Mucosa of descending colon (tissue), 3 donors: ENCODE measurements at regions not wholly inside any gene's neighbourhood (a gene's known extent, or its start where the extent isn't known, plus 50 kb on each side); places are given as distances from the start of the nearest gene placed in this dataset.
"Not testable (repeated sequence)": the region's sequence is repeated elsewhere in the genome, so short reads cannot be mapped to it uniquely, and the experiment has no call there.

ENCODE experiments used
- ATAC-seq: fragments of 200-7000 bp; cut with Tn5 transposase; one replicate; pipeline ENCODE4 v1.9.1; 2020; ENCODE audit warnings: mild to moderate bottlenecking, moderate library complexity
- DNase-seq, 3 donors: peaks; one replicate each; pipeline ENCODE4 v3.0.0-alpha.2; 2020
- H3K36me3 ChIP-seq: fragments of 200-600 bp; one replicate; pipeline ENCODE4 v1.8.0; 2021; ENCODE audit warnings: low read depth, mild to moderate bottlenecking
- H3K4me1 ChIP-seq: fragments of 200-600 bp; one replicate; pipeline ENCODE4 v1.8.0; 2021; ENCODE audit warnings: low read depth, mild to moderate bottlenecking
- H3K4me3 ChIP-seq: fragments of 200-600 bp; one replicate; pipeline ENCODE4 v1.8.0; 2021; ENCODE audit warnings: mild to moderate bottlenecking
- H3K9me3 ChIP-seq: fragments of 200-600 bp; one replicate; pipeline ENCODE4 v1.8.0; 2021; ENCODE audit warnings: mild to moderate bottlenecking
- intact Hi-C, 2 donors: fragments of 100-400 bp; cut with DNase I in 1 of 2; cut with micrococcal nuclease in 1 of 2; formaldehyde crosslinking; loops; one replicate each; pipeline versions ENCODE4 v1.11.0 to v1.11.1; 2022; cut with DNase I, micrococcal nuclease
- TF ChIP-seq, protein P1 (sequence below): fragments of 200-600 bp; IDR thresholded peaks from one replicate; pipeline ENCODE4 v1.8.0; 2022; ENCODE audit warnings: antibody characterized with exemption, mild to moderate bottlenecking
- donor health status: DM: no; HTN: no; CAD: no; lungs with moderate emphysema.
- donor health status: DM: no; HTN: no; CAD: no.
- donor health status: DM: no; HTN: yes; CAD: no.

DNA sequence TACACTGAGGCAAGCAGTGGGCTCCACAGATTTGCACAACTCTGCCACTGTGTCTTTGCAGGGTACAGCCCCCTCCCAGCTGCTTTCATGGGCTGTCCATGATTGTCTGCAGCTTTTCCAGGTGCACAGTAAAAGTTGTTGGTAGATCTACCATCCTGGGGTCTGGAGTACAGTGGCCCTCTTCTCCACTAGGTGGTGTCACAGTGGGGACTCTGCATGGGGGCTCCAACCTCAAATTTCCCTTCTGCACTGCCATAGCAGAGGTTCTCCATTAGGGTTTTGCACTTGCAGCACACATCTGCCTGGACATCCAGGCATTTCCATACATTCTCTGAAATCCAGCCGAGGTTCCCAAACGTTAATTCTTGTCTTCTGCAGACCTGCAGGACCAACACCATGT, 1002.3 kb downstream of the FAM133A start:
- Histone ChIP-seq H3K9me3 (no peaks in the 10 kb centered on the region), H3K4me1 (no peaks in the 10 kb centered on the region), H3K4me3 (no peak overlapping the region), H3K36me3 (no peaks in the 10 kb centered on the region)
- intact Hi-C loops = no loop called here
- TF ChIP-seq, protein P1, sequence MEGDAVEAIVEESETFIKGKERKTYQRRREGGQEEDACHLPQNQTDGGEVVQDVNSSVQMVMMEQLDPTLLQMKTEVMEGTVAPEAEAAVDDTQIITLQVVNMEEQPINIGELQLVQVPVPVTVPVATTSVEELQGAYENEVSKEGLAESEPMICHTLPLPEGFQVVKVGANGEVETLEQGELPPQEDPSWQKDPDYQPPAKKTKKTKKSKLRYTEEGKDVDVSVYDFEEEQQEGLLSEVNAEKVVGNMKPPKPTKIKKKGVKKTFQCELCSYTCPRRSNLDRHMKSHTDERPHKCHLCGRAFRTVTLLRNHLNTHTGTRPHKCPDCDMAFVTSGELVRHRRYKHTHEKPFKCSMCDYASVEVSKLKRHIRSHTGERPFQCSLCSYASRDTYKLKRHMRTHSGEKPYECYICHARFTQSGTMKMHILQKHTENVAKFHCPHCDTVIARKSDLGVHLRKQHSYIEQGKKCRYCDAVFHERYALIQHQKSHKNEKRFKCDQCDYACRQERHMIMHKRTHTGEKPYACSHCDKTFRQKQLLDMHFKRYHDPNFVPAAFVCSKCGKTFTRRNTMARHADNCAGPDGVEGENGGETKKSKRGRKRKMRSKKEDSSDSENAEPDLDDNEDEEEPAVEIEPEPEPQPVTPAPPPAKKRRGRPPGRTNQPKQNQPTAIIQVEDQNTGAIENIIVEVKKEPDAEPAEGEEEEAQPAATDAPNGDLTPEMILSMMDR = no peak
- DNase-seq (no peak), ATAC-seq (no peak)

DNA sequence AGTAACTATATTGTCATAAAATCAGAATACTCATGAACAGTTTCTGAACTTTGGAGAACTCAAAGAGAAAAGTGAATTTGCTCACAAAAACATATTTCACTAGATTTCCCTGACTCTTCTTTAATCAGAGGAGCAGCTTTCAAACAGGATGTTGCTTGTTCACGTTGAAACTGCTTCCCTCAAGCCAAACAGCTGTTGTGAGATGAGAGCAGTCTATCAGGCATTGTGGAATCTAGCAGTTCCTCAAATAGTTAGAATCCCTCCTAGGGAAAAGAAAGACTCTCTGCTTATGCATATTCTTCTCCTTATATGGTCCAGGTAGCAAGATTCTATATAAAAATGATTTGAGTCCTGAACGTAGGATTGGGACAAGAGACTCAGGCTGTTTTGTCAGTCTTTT, 1012.1 kb downstream of the FAM133A start:
- TF ChIP-seq, protein P1 = no peak
- Histone ChIP-seq H3K4me3 (no peak overlapping the region), H3K36me3 (no peaks in the 10 kb centered on the region), H3K9me3 (peaks cover 3% of the 10 kb centered on the region), H3K4me1 (no peaks in the 10 kb centered on the region)
- intact Hi-C loops = no loop called here
- DNase-seq (no peak), ATAC-seq (no peak)

DNA sequence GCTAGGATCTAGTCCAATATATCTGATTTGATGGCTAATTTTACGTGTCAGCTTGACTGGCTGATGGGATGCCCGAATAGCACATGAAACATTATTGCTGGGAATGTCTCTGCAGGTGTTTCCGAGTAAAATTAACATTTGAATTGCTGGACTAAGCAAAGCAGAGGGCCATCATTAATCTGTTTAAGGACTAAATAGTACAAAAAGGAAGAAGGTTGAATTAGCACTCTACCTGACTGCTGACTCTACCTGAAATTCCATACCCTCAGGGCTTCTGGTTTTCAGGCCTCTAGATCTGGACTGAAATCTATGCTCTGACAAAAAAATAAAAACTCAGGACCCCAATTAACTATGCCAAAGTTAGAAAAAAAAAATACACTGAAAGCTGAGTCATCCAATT, 1021.9 kb downstream of the FAM133A start:
- Histone ChIP-seq H3K9me3 (no peaks in the 10 kb centered on the region), H3K36me3 (no peaks in the 10 kb centered on the region), H3K4me1 (no peaks in the 10 kb centered on the region), H3K4me3 (no peak overlapping the region)
- DNase-seq (no peak), ATAC-seq (no peak)
- intact Hi-C loops = no loop called here
- TF ChIP-seq, protein P1 = no peak

DNA sequence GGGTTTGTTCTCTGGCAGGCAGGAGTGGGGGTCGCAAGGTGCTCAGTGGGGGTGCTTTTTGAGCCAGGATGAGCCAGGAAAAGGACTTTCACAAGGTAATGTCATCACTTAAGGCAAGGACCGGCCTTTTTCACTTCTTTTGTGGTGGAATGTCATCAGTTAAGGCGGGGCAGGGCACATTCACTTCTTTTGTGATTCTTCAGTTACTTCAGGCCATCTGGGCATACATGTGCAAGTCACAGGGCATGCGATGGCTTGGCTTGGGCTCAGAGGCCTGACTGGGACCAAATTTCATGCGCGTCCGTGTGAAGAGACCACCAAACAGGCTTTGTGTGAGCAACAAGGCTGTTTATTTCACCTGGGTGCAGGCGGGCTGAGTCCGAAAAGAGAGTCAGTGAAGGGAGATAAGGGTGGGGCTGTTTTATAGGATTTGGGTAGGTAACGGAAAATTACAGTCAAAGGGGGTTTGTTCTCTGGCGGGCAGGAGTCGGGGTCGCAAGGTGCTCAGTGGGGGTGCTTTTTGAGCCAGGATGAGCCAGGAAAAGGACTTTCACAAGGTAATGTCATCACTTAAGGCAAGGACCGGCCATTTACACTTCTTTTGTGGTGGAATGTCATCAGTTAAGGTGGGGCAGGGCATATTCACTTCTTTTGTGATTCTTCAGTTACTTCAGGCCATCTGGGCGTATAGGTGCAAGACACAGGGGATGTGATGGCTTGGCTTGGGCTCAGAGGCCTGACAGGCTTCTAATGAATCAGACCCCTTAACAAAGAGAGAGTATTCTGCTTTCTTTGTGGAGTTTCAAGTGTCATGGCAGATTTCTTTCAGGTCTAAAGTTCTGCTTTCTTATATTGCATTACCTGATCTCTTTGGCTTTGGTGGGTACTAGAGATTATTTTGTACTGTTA, 1030.6 kb downstream of the FAM133A start:
- H3K4me3 ChIP-seq, H3K36me3 ChIP-seq, H3K4me1 ChIP-seq, ATAC-seq, DNase-seq, H3K9me3 ChIP-seq, intact Hi-C loops: not testable (repeated sequence)

DNA sequence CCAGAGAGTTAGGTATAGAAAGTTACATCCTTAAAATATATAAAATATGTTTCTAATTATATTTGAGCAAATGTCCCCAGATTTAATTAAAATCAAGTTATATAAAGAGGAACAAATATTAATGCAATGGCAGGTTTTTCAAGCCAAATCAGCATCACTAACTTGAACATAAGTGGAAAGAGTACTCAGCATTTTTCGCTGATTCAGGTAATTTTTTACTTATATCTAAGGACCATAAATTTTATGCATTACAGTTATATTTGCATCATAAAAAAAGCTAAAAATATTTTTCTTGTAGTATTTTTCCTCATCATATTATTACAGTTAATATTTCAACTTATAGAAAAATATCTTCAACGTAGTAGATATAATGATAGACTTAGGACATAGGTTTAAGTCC, 1047.4 kb downstream of the FAM133A start:
- TF ChIP-seq, protein P1 = no peak
- intact Hi-C loops = no loop called here
- no peaks in the 10 kb centered on the region for H3K9me3 ChIP-seq
- no peak overlapping the region for H3K4me3 ChIP-seq
- H3K36me3 ChIP-seq = no peaks in the 10 kb centered on the region
- H3K4me1 ChIP-seq = no peaks in the 10 kb centered on the region
- DNase-seq = no peak
- no peak for ATAC-seq

DNA sequence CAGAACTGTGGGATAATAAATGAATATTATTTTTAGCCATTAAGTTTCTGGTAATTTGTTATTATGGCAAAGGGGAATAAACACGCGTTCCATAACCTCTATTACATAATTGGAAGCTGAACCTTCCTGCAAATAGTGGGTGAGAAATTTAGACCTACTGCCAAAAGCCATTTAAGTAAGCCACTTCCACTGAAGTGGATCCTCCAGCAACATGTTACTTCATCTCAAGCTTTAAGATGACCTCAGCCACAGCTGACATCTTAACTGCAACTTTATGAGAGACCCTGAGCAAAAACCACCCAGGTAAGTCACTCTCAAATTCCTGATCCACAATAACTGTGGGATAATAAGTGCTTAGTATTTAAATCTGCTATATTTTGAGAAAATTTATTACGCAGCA, 1048.6 kb downstream of the FAM133A start:
- H3K9me3 ChIP-seq = no peaks in the 10 kb centered on the region
- ATAC-seq = no peak
- no peak overlapping the region for H3K4me3 ChIP-seq
- TF ChIP-seq, protein P1 = no peak
- no peaks in the 10 kb centered on the region for H3K36me3 ChIP-seq
- DNase-seq = no peak
- no peaks in the 10 kb centered on the region for H3K4me1 ChIP-seq
- intact Hi-C loops = no loop called here
